ENCODE measurements at regions not wholly inside any gene's neighbourhood (a gene's known extent, or its start where the extent isn't known, plus 50 kb on each side); places are given as distances from the start of the nearest gene placed in this dataset.
"Not testable (repeated sequence)": the region's sequence is repeated elsewhere in the genome, so short reads cannot be mapped to it uniquely, and the experiment has no call there.

GRCh38 chr16:17964196-17964595 is 372.3 kb downstream of the NPIPA8 start:
- intact Hi-C loops (cut with DNase I): no loop called here
- no peak overlapping the region for H3K4me3 ChIP-seq
- peaks cover 0 to 3% (median 0%) of the 10 kb centered on the region in 4 donors for H3K9me3 ChIP-seq
- no peak overlapping the region for H3K27ac ChIP-seq (replicated peaks in 1 of 4)
- no peak for DNase-seq (ENCODE audit: extremely low spot score)
- H3K36me3 ChIP-seq: no peaks in the 10 kb centered on the region
- H3K4me1 ChIP-seq: no peaks in the 10 kb centered on the region
- WGBS: 73% methylated on average over 3 of the region's 3 CpGs
- H3K27me3 ChIP-seq: no peaks in the 10 kb centered on the region
- TF ChIP-seq EP300 (IDR thresholded peaks at IDR 0.05) (no peak), CTCF (IDR thresholded peaks at IDR 0.05) (no peak)

- H3K9me3 ChIP-seq: peaks cover 0 to 3% (median 0%) of the 10 kb centered on the region in 4 donors
- intact Hi-C loops (cut with DNase I): no loop called here
- H3K27me3 ChIP-seq: no peaks in the 10 kb centered on the region
- no peak overlapping the region for H3K4me3 ChIP-seq
- no peaks in the 10 kb centered on the region for H3K4me1 ChIP-seq
- TF ChIP-seq CTCF (IDR thresholded peaks at IDR 0.05) (no peak), POLR2AphosphoS5 (IDR thresholded peaks at IDR 0.05) (no peak), POLR2A (IDR thresholded peaks at IDR 0.05; ENCODE audit: low read depth) (no peak), EP300 (IDR thresholded peaks at IDR 0.05) (no peak)
- no peak for DNase-seq (ENCODE audit: extremely low spot score)
- H3K27ac ChIP-seq (replicated peaks in 1 of 4): no peak overlapping the region
- H3K36me3 ChIP-seq: no peaks in the 10 kb centered on the region
- WGBS: 83% methylated on average over 12 of the region's 12 CpGs
Observed at GRCh38 chr16:17963185-17963836, 373.2 kb downstream of the NPIPA8 start.

DNA sequence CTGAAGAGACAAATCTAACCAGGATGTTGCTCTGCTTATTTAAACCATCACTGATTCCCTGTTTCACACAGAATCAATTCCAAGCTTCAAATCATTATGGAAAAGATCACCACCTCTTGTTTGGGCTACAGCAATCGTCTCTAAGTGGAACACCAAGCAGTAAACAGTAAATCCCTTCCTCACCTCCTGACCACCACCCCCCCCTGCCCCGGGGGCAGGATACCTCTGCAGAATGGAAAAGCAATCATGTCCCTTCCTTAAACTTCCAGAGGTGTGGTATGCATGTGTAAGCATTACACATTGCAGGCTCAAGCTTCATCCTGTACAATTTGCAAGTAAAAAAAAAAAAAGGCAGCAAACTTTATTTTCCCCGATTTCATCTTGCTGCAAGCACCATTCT is 373.8 kb downstream of the NPIPA8 start:
- intact Hi-C loops (cut with DNase I): no loop called here
- H3K4me1 ChIP-seq: no peaks in the 10 kb centered on the region
- no peak for TF ChIP-seq POLR2A (IDR thresholded peaks at IDR 0.05; ENCODE audit: low read depth)
- TF ChIP-seq EP300 (IDR thresholded peaks at IDR 0.05): no peak
- TF ChIP-seq POLR2AphosphoS5 (IDR thresholded peaks at IDR 0.05): no peak
- no peak for TF ChIP-seq CTCF (IDR thresholded peaks at IDR 0.05)
- H3K36me3 ChIP-seq: no peaks in the 10 kb centered on the region
- WGBS: 72% methylated on average over 3 of the region's 3 CpGs
- no peaks in the 10 kb centered on the region for H3K27me3 ChIP-seq
- no peak for DNase-seq (ENCODE audit: extremely low spot score)
- H3K27ac ChIP-seq (replicated peaks in 1 of 4): no peak overlapping the region
- H3K4me3 ChIP-seq: no peak overlapping the region
- peaks cover 0 to 3% (median 0%) of the 10 kb centered on the region in 4 donors for H3K9me3 ChIP-seq

DNA sequence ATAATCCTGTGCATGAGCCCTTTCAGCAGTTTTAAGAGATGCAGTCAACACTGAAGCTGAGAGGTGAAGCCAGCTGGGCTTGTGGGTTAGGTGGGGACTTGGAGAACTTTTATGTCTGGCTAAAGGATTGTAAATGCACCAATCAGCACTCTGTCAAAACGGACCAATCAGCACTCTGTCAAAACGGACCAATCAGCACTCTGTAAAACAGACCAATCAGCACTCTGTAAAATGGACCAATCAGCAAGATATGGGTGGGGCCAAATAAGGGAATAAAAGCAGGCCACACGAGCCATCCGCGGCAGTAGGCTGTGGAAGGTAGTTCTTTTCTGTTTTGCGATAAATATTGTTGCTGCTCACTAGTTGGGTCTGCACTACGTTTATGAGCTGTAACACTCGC is 374.7 kb downstream of the NPIPA8 start:
- DNase-seq (ENCODE audit: extremely low spot score); H3K27me3 ChIP-seq; H3K4me3 ChIP-seq; H3K4me1 ChIP-seq; intact Hi-C loops (cut with DNase I); H3K27ac ChIP-seq (replicated peaks in 1 of 4); H3K36me3 ChIP-seq; H3K9me3 ChIP-seq: not testable (repeated sequence)
- 83% methylated on average over 8 of the region's 8 CpGs for WGBS

- WGBS: 38% methylated on average over 4 of the region's 4 CpGs
- Histone ChIP-seq H3K9me3 (no peaks in the 10 kb centered on the region), H3K27me3 (no peaks in the 10 kb centered on the region), H3K36me3 (no peaks in the 10 kb centered on the region), H3K4me3 (no peak overlapping the region), H3K27ac (replicated peaks in 1 of 4) (no peak overlapping the region), H3K4me1 (peaks cover 0 to 9% (median 1%) of the 10 kb centered on the region in 4 donors)
- no peak for DNase-seq (ENCODE audit: extremely low spot score)
- intact Hi-C loops (cut with DNase I): no loop called here
- TF ChIP-seq EP300 (IDR thresholded peaks at IDR 0.05) (no peak), CTCF (IDR thresholded peaks at IDR 0.05) (no peak), POLR2A (IDR thresholded peaks at IDR 0.05; ENCODE audit: low read depth) (no peak), POLR2AphosphoS5 (IDR thresholded peaks at IDR 0.05) (no peak)
Observed at GRCh38 chr16:17951378-17951777, 385.2 kb downstream of the NPIPA8 start.
